ENCODE measurements at regions not wholly inside any gene's neighbourhood (a gene's known extent, or its start where the extent isn't known, plus 50 kb on each side); places are given as distances from the start of the nearest gene placed in this dataset.

DNA sequence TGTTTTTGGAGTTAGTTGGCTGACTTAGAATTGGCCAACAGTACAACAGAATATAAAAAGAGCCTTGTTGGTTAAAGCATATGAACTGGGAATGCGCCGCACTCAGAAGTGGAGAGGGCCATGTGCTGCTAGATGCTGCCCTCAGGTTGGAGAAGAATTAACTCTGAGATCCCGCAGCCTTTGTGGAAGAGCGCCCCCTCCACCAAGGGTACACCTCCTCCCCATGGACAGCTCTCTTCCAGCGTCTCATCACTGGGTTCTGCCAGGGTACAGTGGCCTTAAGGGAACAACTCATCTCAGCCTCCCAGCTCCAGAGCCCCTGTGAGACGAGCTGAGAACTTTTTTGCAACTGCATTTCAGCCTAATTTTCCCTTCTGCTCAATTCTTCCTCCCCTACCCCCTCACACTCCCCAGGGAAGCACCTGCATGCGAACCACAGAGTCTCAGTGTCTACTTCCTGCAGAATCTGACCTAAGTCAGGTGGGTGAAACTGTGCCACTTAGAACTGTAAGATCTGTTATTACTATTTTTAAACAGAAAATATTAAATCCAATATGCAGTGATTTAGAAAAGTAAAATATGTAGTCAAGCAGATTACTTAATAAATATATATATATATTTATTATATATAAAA, 380.6 kb downstream of the RAB28 start:
- intact Hi-C loops (cut with micrococcal nuclease), result no loop called here
- H3K27me3 Mint-ChIP-seq, result no peaks in the 10 kb centered on the region
- no peaks in the 10 kb centered on the region for H3K27me3 ChIP-seq (ENCODE audit: control insufficient read depth in 2 of 2, insufficient read depth in 2 of 2, low read length in 2 of 2)
- peaks cover 0 to 14% (median 9%) of the 10 kb centered on the region in 5 donors for H3K36me3 Mint-ChIP-seq
- no peaks in the 10 kb centered on the region for H3K36me3 ChIP-seq (ENCODE audit: control insufficient read depth in 2 of 3, insufficient read depth in 3 of 3, low read length in 3 of 3)
- no peak overlapping the region for H3K4me3 Mint-ChIP-seq
- no peak for ATAC-seq
- no peak overlapping the region for H3K27ac ChIP-seq (ENCODE audit: low read depth, low read length)
- no peak for DNase-seq
- no peaks in the 10 kb centered on the region for H3K9me3 ChIP-seq (ENCODE audit: control insufficient read depth in 2 of 3, low read length in 3 of 3)
- H3K27ac Mint-ChIP-seq, result no peak overlapping the region
- CTCF ChIA-PET, result no interaction called here
- POLR2A ChIA-PET, result no interaction called here
- H3K4me1 ChIP-seq (ENCODE audit: control insufficient read depth in 2 of 2, insufficient read depth in 2 of 2, low read length in 2 of 2), result no peaks in the 10 kb centered on the region
- no peak overlapping the region for H3K4me3 ChIP-seq (ENCODE audit: low read length)
- no peaks in the 10 kb centered on the region for H3K4me1 Mint-ChIP-seq
- peaks cover 0 to 16% (median 9%) of the 10 kb centered on the region in 11 donors for H3K9me3 Mint-ChIP-seq

- no peaks in the 10 kb centered on the region for H3K9me3 ChIP-seq (ENCODE audit: control insufficient read depth in 2 of 3, low read length in 3 of 3)
- Mint-ChIP-seq H3K36me3 (peaks cover 0 to 4% (median 0%) of the 10 kb centered on the region in 5 donors), H3K27me3 (no peaks in the 10 kb centered on the region), H3K27ac (no peak overlapping the region), H3K4me3 (no peak overlapping the region), H3K9me3 (peaks cover 0 to 5% (median under 1%) of the 10 kb centered on the region in 11 donors), H3K4me1 (no peaks in the 10 kb centered on the region)
- H3K4me1 ChIP-seq (ENCODE audit: control insufficient read depth in 2 of 2, insufficient read depth in 2 of 2, low read length in 2 of 2), result no peaks in the 10 kb centered on the region
- ATAC-seq (peak; percentile 12), DNase-seq (no peak)
- H3K4me3 ChIP-seq (ENCODE audit: low read length), result no peak overlapping the region
- H3K27me3 ChIP-seq (ENCODE audit: control insufficient read depth in 2 of 2, insufficient read depth in 2 of 2, low read length in 2 of 2), result no peaks in the 10 kb centered on the region
- H3K27ac ChIP-seq (ENCODE audit: low read depth, low read length), result no peak overlapping the region
- POLR2A ChIA-PET, result no interaction called here
- intact Hi-C loops (cut with micrococcal nuclease), result no loop called here
- H3K36me3 ChIP-seq (ENCODE audit: control insufficient read depth in 2 of 3, insufficient read depth in 3 of 3, low read length in 3 of 3), result no peaks in the 10 kb centered on the region
- CTCF ChIA-PET, result no interaction called here
Measured at GRCh38 chr4:13102092-13102742, 381.9 kb downstream of the RAB28 start.

- no peak overlapping the region for H3K27ac Mint-ChIP-seq
- no peaks in the 10 kb centered on the region for H3K27me3 Mint-ChIP-seq
- H3K36me3 Mint-ChIP-seq, result no peaks in the 10 kb centered on the region
- no peak overlapping the region for H3K27ac ChIP-seq (ENCODE audit: low read depth, low read length)
- ChIA-PET CTCF (no interaction called here), POLR2A (no interaction called here)
- H3K4me3 ChIP-seq (ENCODE audit: low read length), result no peak overlapping the region
- DNase-seq, result no peak
- no peaks in the 10 kb centered on the region for H3K4me1 Mint-ChIP-seq
- no peaks in the 10 kb centered on the region for H3K27me3 ChIP-seq (ENCODE audit: control insufficient read depth in 2 of 2, insufficient read depth in 2 of 2, low read length in 2 of 2)
- H3K9me3 ChIP-seq (ENCODE audit: control insufficient read depth in 2 of 3, low read length in 3 of 3), result no peaks in the 10 kb centered on the region
- no peak overlapping the region for H3K4me3 Mint-ChIP-seq
- no peaks in the 10 kb centered on the region for H3K36me3 ChIP-seq (ENCODE audit: control insufficient read depth in 2 of 3, insufficient read depth in 3 of 3, low read length in 3 of 3)
- ATAC-seq, result no peak
- intact Hi-C loops (cut with micrococcal nuclease), result no loop called here
- peaks cover 0 to 11% (median 0%) of the 10 kb centered on the region in 11 donors for H3K9me3 Mint-ChIP-seq
- no peaks in the 10 kb centered on the region for H3K4me1 ChIP-seq (ENCODE audit: control insufficient read depth in 2 of 2, insufficient read depth in 2 of 2, low read length in 2 of 2)
Measured at GRCh38 chr4:13097971-13098370, 386.2 kb downstream of the RAB28 start.

GRCh38 chr4:13095722-13096121, 388.4 kb downstream of the RAB28 start:
- no peaks in the 10 kb centered on the region for H3K4me1 Mint-ChIP-seq
- H3K27me3 Mint-ChIP-seq, result no peaks in the 10 kb centered on the region
- H3K9me3 Mint-ChIP-seq, result peaks cover 0 to 11% (median 0%) of the 10 kb centered on the region in 11 donors
- intact Hi-C loops (cut with micrococcal nuclease), result no loop called here
- POLR2A ChIA-PET, result no interaction called here
- CTCF ChIA-PET, result no interaction called here
- Histone ChIP-seq H3K27me3 (ENCODE audit: control insufficient read depth in 2 of 2, insufficient read depth in 2 of 2, low read length in 2 of 2) (no peaks in the 10 kb centered on the region), H3K4me1 (ENCODE audit: control insufficient read depth in 2 of 2, insufficient read depth in 2 of 2, low read length in 2 of 2) (no peaks in the 10 kb centered on the region), H3K4me3 (ENCODE audit: low read length) (no peak overlapping the region), H3K27ac (ENCODE audit: low read depth, low read length) (no peak overlapping the region), H3K36me3 (ENCODE audit: control insufficient read depth in 2 of 3, insufficient read depth in 3 of 3, low read length in 3 of 3) (no peaks in the 10 kb centered on the region), H3K9me3 (ENCODE audit: control insufficient read depth in 2 of 3, low read length in 3 of 3) (no peaks in the 10 kb centered on the region)
- H3K4me3 Mint-ChIP-seq, result no peak overlapping the region
- DNase-seq, result no peak
- no peaks in the 10 kb centered on the region for H3K36me3 Mint-ChIP-seq
- no peak for ATAC-seq
- H3K27ac Mint-ChIP-seq, result no peak overlapping the region

DNA sequence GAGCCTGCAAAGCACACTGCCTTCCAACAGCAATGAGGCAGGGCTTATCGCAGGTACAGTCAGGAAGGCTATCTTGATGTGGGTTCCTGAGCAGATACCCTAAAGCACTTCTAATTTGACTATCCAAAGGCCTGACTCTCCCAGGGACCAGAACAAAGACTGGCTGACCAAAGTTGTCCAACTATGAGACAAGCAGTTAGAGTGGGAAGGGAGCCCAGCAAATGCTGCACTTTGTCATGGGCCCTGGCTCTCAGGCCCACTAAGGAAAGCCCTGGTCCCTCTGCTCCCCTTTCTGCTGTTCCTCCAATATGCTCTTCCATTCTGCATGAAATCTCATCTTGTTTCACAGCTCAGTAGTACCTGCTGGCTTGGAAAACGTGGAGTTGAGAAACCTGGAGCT, 391.0 kb downstream of the RAB28 start:
- Histone ChIP-seq H3K9me3 (ENCODE audit: control insufficient read depth in 2 of 3, low read length in 3 of 3) (no peaks in the 10 kb centered on the region), H3K4me1 (ENCODE audit: control insufficient read depth in 2 of 2, insufficient read depth in 2 of 2, low read length in 2 of 2) (no peaks in the 10 kb centered on the region), H3K36me3 (ENCODE audit: control insufficient read depth in 2 of 3, insufficient read depth in 3 of 3, low read length in 3 of 3) (no peaks in the 10 kb centered on the region), H3K27me3 (ENCODE audit: control insufficient read depth in 2 of 2, insufficient read depth in 2 of 2, low read length in 2 of 2) (no peaks in the 10 kb centered on the region), H3K4me3 (ENCODE audit: low read length) (no peak overlapping the region), H3K27ac (ENCODE audit: low read depth, low read length) (no peak overlapping the region)
- POLR2A ChIA-PET, result no interaction called here
- H3K27me3 Mint-ChIP-seq, result no peaks in the 10 kb centered on the region
- intact Hi-C loops (cut with micrococcal nuclease), result no loop called here
- H3K4me1 Mint-ChIP-seq, result no peaks in the 10 kb centered on the region
- H3K9me3 Mint-ChIP-seq, result peaks cover 0 to 6% (median 0%) of the 10 kb centered on the region in 11 donors
- no peak overlapping the region for H3K4me3 Mint-ChIP-seq
- DNase-seq (no peak), ATAC-seq (no peak)
- no peaks in the 10 kb centered on the region for H3K36me3 Mint-ChIP-seq
- H3K27ac Mint-ChIP-seq, result no peak overlapping the region
- CTCF ChIA-PET, result no interaction called here

DNA sequence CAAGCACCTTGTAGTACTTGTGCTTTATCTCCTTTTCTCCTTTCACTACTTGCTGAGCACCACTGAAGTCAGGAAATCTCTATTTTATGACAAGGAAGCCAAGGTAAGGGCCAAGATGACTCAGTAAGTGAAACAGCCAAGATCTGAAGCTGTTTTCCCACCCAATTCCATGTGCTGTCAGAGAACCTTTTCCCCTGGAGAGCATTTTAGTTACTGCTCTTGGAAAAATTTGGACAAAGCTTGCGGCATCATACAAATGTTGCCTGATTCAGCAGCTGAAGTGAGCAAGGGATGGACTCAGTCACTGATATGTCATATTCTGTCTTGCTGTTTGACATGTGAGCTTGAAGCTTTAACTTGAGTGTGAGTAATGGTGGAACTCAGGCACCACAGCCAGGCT, 391.4 kb downstream of the RAB28 start:
- H3K9me3 ChIP-seq (ENCODE audit: control insufficient read depth in 2 of 3, low read length in 3 of 3), result no peaks in the 10 kb centered on the region
- ChIA-PET POLR2A (no interaction called here), CTCF (no interaction called here)
- no peaks in the 10 kb centered on the region for H3K27me3 ChIP-seq (ENCODE audit: control insufficient read depth in 2 of 2, insufficient read depth in 2 of 2, low read length in 2 of 2)
- no peaks in the 10 kb centered on the region for H3K36me3 ChIP-seq (ENCODE audit: control insufficient read depth in 2 of 3, insufficient read depth in 3 of 3, low read length in 3 of 3)
- H3K27ac Mint-ChIP-seq, result no peak overlapping the region
- ATAC-seq, result no peak
- H3K4me1 Mint-ChIP-seq, result no peaks in the 10 kb centered on the region
- H3K4me1 ChIP-seq (ENCODE audit: control insufficient read depth in 2 of 2, insufficient read depth in 2 of 2, low read length in 2 of 2), result no peaks in the 10 kb centered on the region
- intact Hi-C loops (cut with micrococcal nuclease), result no loop called here
- H3K27ac ChIP-seq (ENCODE audit: low read depth, low read length), result no peak overlapping the region
- H3K27me3 Mint-ChIP-seq, result no peaks in the 10 kb centered on the region
- H3K9me3 Mint-ChIP-seq, result peaks cover 0 to 6% (median 0%) of the 10 kb centered on the region in 11 donors
- H3K4me3 ChIP-seq (ENCODE audit: low read length), result no peak overlapping the region
- no peak for DNase-seq
- H3K36me3 Mint-ChIP-seq, result no peaks in the 10 kb centered on the region
- no peak overlapping the region for H3K4me3 Mint-ChIP-seq

GRCh38 chr4:13089659-13089998, 394.5 kb downstream of the RAB28 start:
- Mint-ChIP-seq H3K36me3 (peaks cover 0 to 3% (median 0%) of the 10 kb centered on the region in 5 donors), H3K4me3 (no peak overlapping the region), H3K4me1 (no peaks in the 10 kb centered on the region), H3K27ac (no peak overlapping the region), H3K9me3 (peaks cover 0 to 4% (median 1%) of the 10 kb centered on the region in 11 donors), H3K27me3 (no peaks in the 10 kb centered on the region)
- Histone ChIP-seq H3K4me1 (ENCODE audit: control insufficient read depth in 2 of 2, insufficient read depth in 2 of 2, low read length in 2 of 2) (no peaks in the 10 kb centered on the region), H3K27me3 (ENCODE audit: control insufficient read depth in 2 of 2, insufficient read depth in 2 of 2, low read length in 2 of 2) (no peaks in the 10 kb centered on the region), H3K27ac (ENCODE audit: low read depth, low read length) (no peak overlapping the region), H3K36me3 (ENCODE audit: control insufficient read depth in 2 of 3, insufficient read depth in 3 of 3, low read length in 3 of 3) (no peaks in the 10 kb centered on the region), H3K9me3 (ENCODE audit: control insufficient read depth in 2 of 3, low read length in 3 of 3) (no peaks in the 10 kb centered on the region), H3K4me3 (ENCODE audit: low read length) (no peak overlapping the region)
- DNase-seq (no peak), ATAC-seq (no peak)
- CTCF ChIA-PET, result no interaction called here
- intact Hi-C loops (cut with micrococcal nuclease), result no loop called here
- POLR2A ChIA-PET, result no interaction called here

Data from naive thymus-derived CD4-positive, alpha-beta T cell (primary cell).